ENCODE measurements at regions not wholly inside any gene's neighbourhood (a gene's known extent, or its start where the extent isn't known, plus 50 kb on each side); places are given as distances from the start of the nearest gene placed in this dataset.

GRCh38 chr15:37777006-37777405 lies 157.4 kb upstream of the TMCO5A start:
- TF ChIP-seq POLR2A (IDR thresholded peaks at IDR 0.05) (no peak), CTCF (IDR thresholded peaks at IDR 0.05) (no peak), POLR2AphosphoS5 (IDR thresholded peaks at IDR 0.05) (no peak), EP300 (IDR thresholded peaks at IDR 0.05; ENCODE audit: low read depth) (no peak)
- H3K9me3 ChIP-seq, result no peaks in the 10 kb centered on the region
- no peak overlapping the region for H3K4me3 ChIP-seq
- H3K27ac ChIP-seq, result no peak overlapping the region
- WGBS, 2 donors (ENCODE audit: low coverage in 1 of 2), result 79 to 86% methylated on average over 3 of the region's 3 CpGs
- H3K36me3 ChIP-seq, result no peaks in the 10 kb centered on the region
- DNase-seq, result no peak
- in situ Hi-C loops (cut with MboI; ENCODE audit: low pct_ligation_motif_present in 1 of 4, low pct_unique_long_range_greater_than_20kb in 1 of 4, low sequenced_read_pairs in 3 of 4) (no loop called here), intact Hi-C loops (cut with DNase I; ENCODE audit: low total_unique reads) (no loop called here)
- no peaks in the 10 kb centered on the region for H3K27me3 ChIP-seq
- no peaks in the 10 kb centered on the region for H3K4me1 ChIP-seq

- intact Hi-C loops (cut with DNase I; ENCODE audit: low total_unique reads) (no loop called here), in situ Hi-C loops (cut with MboI; ENCODE audit: low pct_ligation_motif_present in 1 of 4, low pct_unique_long_range_greater_than_20kb in 1 of 4, low sequenced_read_pairs in 3 of 4) (no loop called here)
- Histone ChIP-seq H3K9me3 (no peaks in the 10 kb centered on the region), H3K4me1 (no peaks in the 10 kb centered on the region), H3K4me3 (no peak overlapping the region), H3K27ac (no peak overlapping the region), H3K27me3 (no peaks in the 10 kb centered on the region), H3K36me3 (no peaks in the 10 kb centered on the region)
- TF ChIP-seq EP300 (IDR thresholded peaks at IDR 0.05; ENCODE audit: low read depth) (no peak), POLR2A (IDR thresholded peaks at IDR 0.05) (no peak), CTCF (IDR thresholded peaks at IDR 0.05) (no peak), POLR2AphosphoS5 (IDR thresholded peaks at IDR 0.05) (no peak)
- no peak for DNase-seq
- 65 to 67% methylated on average over 1 to 2 of the region's 2 CpGs for WGBS, 2 donors (ENCODE audit: low coverage in 1 of 2)
Measured at GRCh38 chr15:37783290-37783689, 151.2 kb upstream of the TMCO5A start.

DNA sequence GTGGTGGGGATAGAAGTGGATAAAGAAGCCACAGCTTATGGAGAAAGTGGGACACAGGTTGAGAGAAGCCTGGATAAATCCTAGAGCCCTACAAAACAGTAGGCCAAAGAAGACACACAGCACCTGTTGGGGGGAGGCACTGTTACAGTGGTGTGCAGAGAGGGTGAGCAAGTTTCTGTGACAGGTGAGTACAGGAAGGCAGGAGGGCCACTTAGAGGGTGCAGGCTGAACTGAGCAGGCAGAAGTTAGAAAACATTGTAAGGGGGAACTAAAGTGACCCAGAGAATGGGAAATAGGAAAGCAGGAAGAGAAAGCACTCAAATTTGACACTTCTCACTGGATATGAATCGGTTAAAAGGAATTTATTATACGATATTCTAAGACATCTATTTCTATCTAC lies 146.1 kb upstream of the TMCO5A start:
- Histone ChIP-seq H3K27me3 (no peaks in the 10 kb centered on the region), H3K4me1 (no peaks in the 10 kb centered on the region), H3K9me3 (no peaks in the 10 kb centered on the region), H3K4me3 (no peak overlapping the region), H3K36me3 (no peaks in the 10 kb centered on the region), H3K27ac (no peak overlapping the region)
- 58 to 78% methylated on average over 2 of the region's 2 CpGs for WGBS, 2 donors (ENCODE audit: low coverage in 1 of 2)
- TF ChIP-seq EP300 (IDR thresholded peaks at IDR 0.05; ENCODE audit: low read depth), result no peak
- no peak for TF ChIP-seq POLR2A (IDR thresholded peaks at IDR 0.05)
- TF ChIP-seq POLR2AphosphoS5 (IDR thresholded peaks at IDR 0.05), result no peak
- TF ChIP-seq CTCF (IDR thresholded peaks at IDR 0.05), result no peak
- in situ Hi-C loops (cut with MboI; ENCODE audit: low pct_ligation_motif_present in 1 of 4, low pct_unique_long_range_greater_than_20kb in 1 of 4, low sequenced_read_pairs in 3 of 4) (no loop called here), intact Hi-C loops (cut with DNase I; ENCODE audit: low total_unique reads) (no loop called here)
- DNase-seq, result no peak

DNA sequence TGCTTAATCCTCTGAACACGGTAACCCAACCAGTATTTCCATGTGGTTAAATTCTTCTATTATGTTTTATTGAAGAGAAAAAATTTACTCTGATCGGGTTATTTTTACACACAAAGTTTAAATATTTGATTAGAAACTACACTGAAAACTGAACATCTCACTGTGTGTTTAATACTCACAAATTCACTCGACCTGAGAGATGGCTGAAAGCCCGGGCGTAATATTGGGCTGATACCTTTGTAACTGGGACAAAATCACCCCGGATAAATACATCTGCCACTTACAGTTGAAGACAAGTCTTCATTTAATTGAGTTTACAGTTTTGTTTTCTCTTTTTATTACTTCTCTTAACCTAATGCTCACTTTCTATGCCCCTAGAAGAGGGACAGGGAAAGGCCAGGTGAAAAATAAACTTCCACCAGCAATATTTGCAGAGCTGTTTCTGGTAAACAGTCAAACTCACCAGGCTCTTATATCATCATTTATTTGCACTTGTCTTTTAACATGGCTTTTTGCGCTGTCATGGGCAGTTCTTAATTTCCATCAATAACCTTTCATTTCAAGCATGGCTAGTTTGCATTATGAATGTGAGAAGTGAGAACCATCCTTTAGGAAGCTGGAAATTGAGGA lies 145.6 kb upstream of the TMCO5A start:
- WGBS, 2 donors (ENCODE audit: low coverage in 1 of 2), result 82 to 84% methylated on average over 7 of the region's 7 CpGs
- TF ChIP-seq CTCF (IDR thresholded peaks at IDR 0.05) (no peak), EP300 (IDR thresholded peaks at IDR 0.05; ENCODE audit: low read depth) (no peak), POLR2A (IDR thresholded peaks at IDR 0.05) (no peak)
- no peaks in the 10 kb centered on the region for H3K9me3 ChIP-seq
- H3K36me3 ChIP-seq, result no peaks in the 10 kb centered on the region
- no peak overlapping the region for H3K4me3 ChIP-seq
- no peak for DNase-seq
- no peaks in the 10 kb centered on the region for H3K27me3 ChIP-seq
- in situ Hi-C loops (cut with MboI; ENCODE audit: low pct_ligation_motif_present in 1 of 4, low pct_unique_long_range_greater_than_20kb in 1 of 4, low sequenced_read_pairs in 3 of 4) (no loop called here), intact Hi-C loops (cut with DNase I; ENCODE audit: low total_unique reads) (no loop called here)
- no peaks in the 10 kb centered on the region for H3K4me1 ChIP-seq
- H3K27ac ChIP-seq, result no peak overlapping the region
